ENCODE measurements at regions not wholly inside any gene's neighbourhood (a gene's known extent, or its start where the extent isn't known, plus 50 kb on each side); places are given as distances from the start of the nearest gene placed in this dataset.
"Not testable (repeated sequence)": the region's sequence is repeated elsewhere in the genome, so short reads cannot be mapped to it uniquely, and the experiment has no call there.

- Histone ChIP-seq H3K79me2 (ENCODE audit: control insufficient read depth, insufficient read depth, low read length) (no peaks in the 10 kb centered on the region), H3K9ac (ENCODE audit: insufficient read depth, low read length) (no peak overlapping the region), H3K4me3 (replicated peaks in 1 of 4; ENCODE audit: control extremely low read depth in 1 of 4, insufficient read depth in 1 of 4, low read depth in 3 of 4, low read length in 4 of 4) (no peak overlapping the region), H3K27ac (ENCODE audit: insufficient read depth, low read length) (no peak overlapping the region), H3K4me2 (ENCODE audit: extremely low read depth, insufficient read depth, low read length) (no peak overlapping the region), H2AFZ (ENCODE audit: low read length) (no peak overlapping the region), H3K9me3 (ENCODE audit: control insufficient read depth, insufficient read depth, low read depth, low read length) (no peaks in the 10 kb centered on the region), H3K4me1 (ENCODE audit: control insufficient read depth, extremely low read depth, insufficient read depth, low read length) (no peaks in the 10 kb centered on the region), H3K36me3 (ENCODE audit: control insufficient read depth, insufficient read depth, low read length) (no peaks in the 10 kb centered on the region), H3K27me3 (ENCODE audit: control insufficient read depth, insufficient read depth, low read length) (no peaks in the 10 kb centered on the region), H4K20me1 (ENCODE audit: control insufficient read depth, extremely low read depth, insufficient read depth, low read length) (no peaks in the 10 kb centered on the region)
- DNase-seq (ENCODE audit: low read depth in 2 of 2), result no peak
- no peak for TF ChIP-seq EZH2 (IDR thresholded peaks at IDR 0.05; ENCODE audit: low read length, missing control alignments)
- TF ChIP-seq, protein P1, sequence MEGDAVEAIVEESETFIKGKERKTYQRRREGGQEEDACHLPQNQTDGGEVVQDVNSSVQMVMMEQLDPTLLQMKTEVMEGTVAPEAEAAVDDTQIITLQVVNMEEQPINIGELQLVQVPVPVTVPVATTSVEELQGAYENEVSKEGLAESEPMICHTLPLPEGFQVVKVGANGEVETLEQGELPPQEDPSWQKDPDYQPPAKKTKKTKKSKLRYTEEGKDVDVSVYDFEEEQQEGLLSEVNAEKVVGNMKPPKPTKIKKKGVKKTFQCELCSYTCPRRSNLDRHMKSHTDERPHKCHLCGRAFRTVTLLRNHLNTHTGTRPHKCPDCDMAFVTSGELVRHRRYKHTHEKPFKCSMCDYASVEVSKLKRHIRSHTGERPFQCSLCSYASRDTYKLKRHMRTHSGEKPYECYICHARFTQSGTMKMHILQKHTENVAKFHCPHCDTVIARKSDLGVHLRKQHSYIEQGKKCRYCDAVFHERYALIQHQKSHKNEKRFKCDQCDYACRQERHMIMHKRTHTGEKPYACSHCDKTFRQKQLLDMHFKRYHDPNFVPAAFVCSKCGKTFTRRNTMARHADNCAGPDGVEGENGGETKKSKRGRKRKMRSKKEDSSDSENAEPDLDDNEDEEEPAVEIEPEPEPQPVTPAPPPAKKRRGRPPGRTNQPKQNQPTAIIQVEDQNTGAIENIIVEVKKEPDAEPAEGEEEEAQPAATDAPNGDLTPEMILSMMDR (conservative IDR thresholded peaks at IDR 0.05 in 1 of 2, IDR thresholded peaks at IDR 0.05 in 1 of 2; ENCODE audit: low read depth in 1 of 2, low read length in 2 of 2), result no peak
Measured at GRCh38 chr2:40700231-40700954, 248.5 kb upstream of the SLC8A1 start.

GRCh38 chr2:40712197-40712894 lies 260.5 kb upstream of the SLC8A1 start:
- not testable (repeated sequence) for H3K36me3 ChIP-seq (ENCODE audit: control insufficient read depth, insufficient read depth, low read length); H3K27me3 ChIP-seq (ENCODE audit: control insufficient read depth, insufficient read depth, low read length); H4K20me1 ChIP-seq (ENCODE audit: control insufficient read depth, extremely low read depth, insufficient read depth, low read length); H3K9me3 ChIP-seq (ENCODE audit: control insufficient read depth, insufficient read depth, low read depth, low read length); H3K4me2 ChIP-seq (ENCODE audit: extremely low read depth, insufficient read depth, low read length); H3K4me3 ChIP-seq (replicated peaks in 1 of 4; ENCODE audit: control extremely low read depth in 1 of 4, insufficient read depth in 1 of 4, low read depth in 3 of 4, low read length in 4 of 4); H2AFZ ChIP-seq (ENCODE audit: low read length); H3K4me1 ChIP-seq (ENCODE audit: control insufficient read depth, extremely low read depth, insufficient read depth, low read length); H3K79me2 ChIP-seq (ENCODE audit: control insufficient read depth, insufficient read depth, low read length); DNase-seq (ENCODE audit: low read depth in 2 of 2); H3K27ac ChIP-seq (ENCODE audit: insufficient read depth, low read length); H3K9ac ChIP-seq (ENCODE audit: insufficient read depth, low read length)

- Histone ChIP-seq H3K4me3 (replicated peaks in 1 of 4; ENCODE audit: control extremely low read depth in 1 of 4, insufficient read depth in 1 of 4, low read depth in 3 of 4, low read length in 4 of 4) (no peak overlapping the region), H3K36me3 (ENCODE audit: control insufficient read depth, insufficient read depth, low read length) (no peaks in the 10 kb centered on the region), H3K4me2 (ENCODE audit: extremely low read depth, insufficient read depth, low read length) (peak overlapping the region; percentile 19), H3K79me2 (ENCODE audit: control insufficient read depth, insufficient read depth, low read length) (no peaks in the 10 kb centered on the region), H3K27ac (ENCODE audit: insufficient read depth, low read length) (no peak overlapping the region), H3K9ac (ENCODE audit: insufficient read depth, low read length) (no peak overlapping the region), H3K4me1 (ENCODE audit: control insufficient read depth, extremely low read depth, insufficient read depth, low read length) (no peaks in the 10 kb centered on the region), H2AFZ (ENCODE audit: low read length) (no peak overlapping the region), H4K20me1 (ENCODE audit: control insufficient read depth, extremely low read depth, insufficient read depth, low read length) (no peaks in the 10 kb centered on the region), H3K27me3 (ENCODE audit: control insufficient read depth, insufficient read depth, low read length) (no peaks in the 10 kb centered on the region), H3K9me3 (ENCODE audit: control insufficient read depth, insufficient read depth, low read depth, low read length) (no peaks in the 10 kb centered on the region)
- no peak for TF ChIP-seq EZH2 (IDR thresholded peaks at IDR 0.05; ENCODE audit: low read length, missing control alignments)
- TF ChIP-seq, protein P1 (conservative IDR thresholded peaks at IDR 0.05 in 1 of 2, IDR thresholded peaks at IDR 0.05 in 1 of 2; ENCODE audit: low read depth in 1 of 2, low read length in 2 of 2), result no peak
- DNase-seq (ENCODE audit: low read depth in 2 of 2), result peak; percentile 59 to 91
Measured at GRCh38 chr2:40716879-40717278, 265.0 kb upstream of the SLC8A1 start.

Data from fibroblast of lung (primary cell).